ENCODE measurements at regions not wholly inside any gene's neighbourhood (a gene's known extent, or its start where the extent isn't known, plus 50 kb on each side); places are given as distances from the start of the nearest gene placed in this dataset.

DNA sequence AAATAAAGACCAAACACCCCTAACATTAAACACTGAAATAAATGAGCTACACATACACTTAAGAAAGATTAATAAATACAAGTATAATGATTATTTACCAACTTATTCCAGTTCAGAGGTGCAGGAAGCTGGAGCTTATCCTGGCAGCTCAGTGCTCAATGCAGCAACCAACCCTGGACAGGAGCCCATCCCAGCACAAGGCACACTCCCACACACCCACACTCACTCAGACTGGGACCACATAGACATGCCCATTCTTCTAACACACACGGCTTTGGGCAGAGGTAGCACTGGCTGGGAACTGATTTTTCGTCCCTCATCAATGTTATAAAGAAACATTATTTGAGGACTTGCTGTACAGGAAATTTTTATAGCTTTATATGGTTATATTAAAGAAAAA is 797.4 kb downstream of the RPS29 start:
- TF ChIP-seq, protein P1, sequence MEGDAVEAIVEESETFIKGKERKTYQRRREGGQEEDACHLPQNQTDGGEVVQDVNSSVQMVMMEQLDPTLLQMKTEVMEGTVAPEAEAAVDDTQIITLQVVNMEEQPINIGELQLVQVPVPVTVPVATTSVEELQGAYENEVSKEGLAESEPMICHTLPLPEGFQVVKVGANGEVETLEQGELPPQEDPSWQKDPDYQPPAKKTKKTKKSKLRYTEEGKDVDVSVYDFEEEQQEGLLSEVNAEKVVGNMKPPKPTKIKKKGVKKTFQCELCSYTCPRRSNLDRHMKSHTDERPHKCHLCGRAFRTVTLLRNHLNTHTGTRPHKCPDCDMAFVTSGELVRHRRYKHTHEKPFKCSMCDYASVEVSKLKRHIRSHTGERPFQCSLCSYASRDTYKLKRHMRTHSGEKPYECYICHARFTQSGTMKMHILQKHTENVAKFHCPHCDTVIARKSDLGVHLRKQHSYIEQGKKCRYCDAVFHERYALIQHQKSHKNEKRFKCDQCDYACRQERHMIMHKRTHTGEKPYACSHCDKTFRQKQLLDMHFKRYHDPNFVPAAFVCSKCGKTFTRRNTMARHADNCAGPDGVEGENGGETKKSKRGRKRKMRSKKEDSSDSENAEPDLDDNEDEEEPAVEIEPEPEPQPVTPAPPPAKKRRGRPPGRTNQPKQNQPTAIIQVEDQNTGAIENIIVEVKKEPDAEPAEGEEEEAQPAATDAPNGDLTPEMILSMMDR (conservative IDR thresholded peaks at IDR 0.05) = no peak
- TF ChIP-seq ZFX (IDR thresholded peaks at IDR 0.05) = no peak

Measured in C4-2B (cell line).